ENCODE measurements at regions not wholly inside any gene's neighbourhood (a gene's known extent, or its start where the extent isn't known, plus 50 kb on each side); places are given as distances from the start of the nearest gene placed in this dataset.

GRCh38 chr13:99145461-99145860 lies 55.2 kb upstream of the UBAC2 start:
- no peaks in the 10 kb centered on the region for H3K4me1 Mint-ChIP-seq
- POLR2A ChIA-PET = no interaction called here
- H3K9me3 Mint-ChIP-seq = peaks cover 14% of the 10 kb centered on the region
- H3K27ac Mint-ChIP-seq = no peak overlapping the region
- H3K36me3 Mint-ChIP-seq = peaks cover 12% of the 10 kb centered on the region
- H3K27me3 Mint-ChIP-seq (ENCODE audit: low read depth) = peaks cover 4% of the 10 kb centered on the region; the same call in 1 of the 2 replicates
- no peak for DNase-seq (ENCODE audit: low spot score)
- H3K4me3 Mint-ChIP-seq = no peak overlapping the region
- CTCF ChIA-PET = no interaction called here
- TF ChIP-seq RORB (CRISPR knock-in tag; IDR thresholded peaks at IDR 0.05) = no peak
- no peak for TF ChIP-seq ZNF671 (CRISPR knock-in tag; IDR thresholded peaks at IDR 0.05)
- no peak for TF ChIP-seq AR (CRISPR knock-in tag; IDR thresholded peaks at IDR 0.05)
- TF ChIP-seq TP53 (CRISPR knock-in tag; IDR thresholded peaks at IDR 0.05) = no peak
- TF ChIP-seq MAX (CRISPR knock-in tag; IDR thresholded peaks at IDR 0.05) = no peak
- TF ChIP-seq E2F5 (CRISPR knock-in tag; IDR thresholded peaks at IDR 0.05) = no peak
- TF ChIP-seq JAZF1 (CRISPR knock-in tag; IDR thresholded peaks at IDR 0.05) = no peak
- TF ChIP-seq ATF1 (CRISPR knock-in tag; IDR thresholded peaks at IDR 0.05) = no peak
- no peak for TF ChIP-seq ZNF232 (CRISPR knock-in tag; IDR thresholded peaks at IDR 0.05)
- no peak for TF ChIP-seq NR3C1 (CRISPR knock-in tag; conservative IDR thresholded peaks at IDR 0.05; ENCODE audit: low read depth)
- TF ChIP-seq PREB (CRISPR knock-in tag; IDR thresholded peaks at IDR 0.05; ENCODE audit: borderline replicate concordance) = no peak
- ATAC-seq = no peak

GRCh38 chr13:99150575-99151361 lies 49.9 kb upstream of the UBAC2 start:
- Mint-ChIP-seq H3K27me3 (ENCODE audit: low read depth) (no peaks in the 10 kb centered on the region), H3K9me3 (no peaks in the 10 kb centered on the region), H3K27ac (no peak overlapping the region), H3K4me1 (no peaks in the 10 kb centered on the region), H3K4me3 (no peak overlapping the region), H3K36me3 (no peaks in the 10 kb centered on the region)
- no peak for ATAC-seq
- no peak for DNase-seq (ENCODE audit: low spot score)
- TF ChIP-seq ELF4 (CRISPR knock-in tag; IDR thresholded peaks at IDR 0.05; ENCODE audit: low read depth) (no peak), ZBTB21 (CRISPR knock-in tag; IDR thresholded peaks at IDR 0.05; ENCODE audit: borderline replicate concordance) (no peak), OVOL2 (CRISPR knock-in tag; IDR thresholded peaks at IDR 0.05; ENCODE audit: borderline replicate concordance) (no peak), TEAD1 (CRISPR knock-in tag; IDR thresholded peaks at IDR 0.05) (no peak), FOXK1 (CRISPR knock-in tag; IDR thresholded peaks at IDR 0.05) (no peak), ATF1 (CRISPR knock-in tag; IDR thresholded peaks at IDR 0.05) (no peak), JAZF1 (CRISPR knock-in tag; IDR thresholded peaks at IDR 0.05) (no peak), GRHL2 (CRISPR knock-in tag; IDR thresholded peaks at IDR 0.05; ENCODE audit: insufficient replicate concordance, severe bottlenecking) (no peak)
- ChIA-PET POLR2A (no interaction called here), CTCF (no interaction called here)

Measured in WTC11 (cell line).